Keratinocyte (primary cell): ENCODE measurements at regions not wholly inside any gene's neighbourhood (a gene's known extent, or its start where the extent isn't known, plus 50 kb on each side); places are given as distances from the start of the nearest gene placed in this dataset.

Source experiments
- DNase-seq: peaks from one replicate; pipeline ENCODE4 v3.0.0-alpha.2; 2011; ENCODE audit warnings: low read depth, missing footprints, low spot score
- FAIRE-seq: peaks from 2 replicates; lab custom pipeline; 2011; peaks lifted over from hg19 to GRCh38; lab: Jason Lieb, UNC
- H2AFZ ChIP-seq: 2 replicates; pipeline ENCODE4 v1.6.0; 2012; ENCODE audit warnings: low read length, control low read depth, inconsistent platforms; ENCODE audit not compliant: control insufficient read depth
- H3K27ac ChIP-seq: 2 replicates; pipeline ENCODE4 v1.5.1; 2011; ENCODE audit warnings: low read length; ENCODE audit not compliant: control insufficient read depth, insufficient read depth
- H3K27me3 ChIP-seq: 3 replicates; pipeline ENCODE4 v1.6.0; 2011; ENCODE audit warnings: low read length; ENCODE audit not compliant: control insufficient read depth, insufficient read depth; ENCODE audit errors: extremely low read depth
- H3K36me3 ChIP-seq, 2 experiments: 2 replicates in 1 of 2; 3 replicates in 1 of 2; pipeline ENCODE4 v1.5.1; 2011; ENCODE audit warnings: low read length in 2 of 2, mild to moderate bottlenecking in 1 of 2; ENCODE audit not compliant: control insufficient read depth in 2 of 2, insufficient read depth in 2 of 2; ENCODE audit errors: extremely low read depth in 1 of 2
- H3K4me1 ChIP-seq: 3 replicates; pipeline ENCODE4 v1.5.1; 2011; ENCODE audit warnings: low read length; ENCODE audit not compliant: control insufficient read depth, insufficient read depth; ENCODE audit errors: extremely low read depth
- H3K4me2 ChIP-seq: 3 replicates; pipeline ENCODE4 v1.6.0; 2011; ENCODE audit warnings: low read depth, low read length; ENCODE audit not compliant: control insufficient read depth, insufficient read depth; ENCODE audit errors: extremely low read depth
- H3K4me3 ChIP-seq, 3 experiments: fragments of 200-600 bp in 1 of 3; sonication (generic) in 1 of 3; 2 replicates in 2 of 3; 3 replicates in 1 of 3; pipeline ENCODE4 v1.5.1; 2011 to 2016; ENCODE audit warnings: low read length in 3 of 3, mild to moderate bottlenecking in 3 of 3, control low read depth in 2 of 3, inconsistent platforms in 1 of 3, low read depth in 1 of 3, mixed read lengths in 1 of 3, mixed run types in 1 of 3, moderate library complexity in 1 of 3; ENCODE audit not compliant: control insufficient read depth in 2 of 3, insufficient read depth in 2 of 3; ENCODE audit errors: extremely low read depth in 1 of 3
- H3K79me2 ChIP-seq: 2 replicates; pipeline ENCODE4 v1.6.0; 2012; ENCODE audit warnings: low read length; ENCODE audit not compliant: control insufficient read depth, insufficient read depth
- H3K9ac ChIP-seq: 3 replicates; pipeline ENCODE4 v1.6.0; 2011; ENCODE audit warnings: low read length; ENCODE audit not compliant: control insufficient read depth, insufficient read depth; ENCODE audit errors: extremely low read depth
- H3K9me1 ChIP-seq: 3 replicates; pipeline ENCODE4 v1.6.0; 2011; ENCODE audit warnings: low read length; ENCODE audit not compliant: control insufficient read depth, insufficient read depth; ENCODE audit errors: extremely low read depth
- H3K9me3 ChIP-seq: 2 replicates; pipeline ENCODE4 v1.5.1; 2012; ENCODE audit warnings: low read depth, low read length; ENCODE audit not compliant: control insufficient read depth
- H4K20me1 ChIP-seq: 3 replicates; pipeline ENCODE4 v1.6.0; 2011; ENCODE audit warnings: low read length; ENCODE audit not compliant: control insufficient read depth, insufficient read depth; ENCODE audit errors: extremely low read depth
- EZH2 ChIP-seq: IDR thresholded peaks from one replicate; pipeline ENCODE4 v1.6.1; 2012; ENCODE audit warnings: inconsistent platforms, mild to moderate bottlenecking, low read length, moderate library complexity
- dilution Hi-C: fragments of 300-500 bp; cut with MboI; formaldehyde crosslinking; loops from one replicate; pipeline ENCODE4 v1.7.0; 2020; ENCODE audit warnings: low sequenced_read_pairs; ENCODE audit not compliant: extremely low pct_ligation_motif_present
- TF ChIP-seq, protein P1 (sequence below), 3 experiments: IDR thresholded peaks in 1 of 3; conservative IDR thresholded peaks in 1 of 3; optimal IDR thresholded peaks in 1 of 3; 2 replicates in 2 of 3; 3 replicates in 1 of 3; pipeline versions ENCODE3 to v1.5.1; 2011; ENCODE audit warnings: low read length in 3 of 3, mild to moderate bottlenecking in 3 of 3, moderate library complexity in 2 of 3, control low read depth in 1 of 3, inconsistent platforms in 1 of 3; ENCODE audit not compliant: insufficient read depth in 2 of 3; ENCODE audit errors: extremely low read depth in 1 of 3

DNA sequence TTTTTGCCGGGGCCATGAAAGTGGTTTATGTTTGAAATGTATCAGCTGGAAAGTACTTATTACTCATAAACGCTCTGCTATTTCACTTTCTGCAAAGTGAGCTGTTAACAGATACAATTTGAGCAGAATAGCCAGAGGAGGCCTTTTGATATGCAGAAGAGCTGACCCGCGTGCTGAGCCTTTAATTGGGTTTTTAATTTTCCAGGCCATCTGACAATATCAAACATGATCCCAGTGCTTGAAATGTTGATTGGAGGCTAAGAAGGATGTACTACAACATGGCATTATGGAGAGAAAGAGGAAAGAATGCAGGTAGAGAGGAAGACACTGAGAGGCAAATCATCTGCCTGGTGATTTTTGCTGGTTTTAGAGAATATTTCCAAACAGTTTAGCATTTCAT lies 261.3 kb upstream of the MEIS2 start:
- no peak overlapping the region for H3K4me2 ChIP-seq
- no peaks in the 10 kb centered on the region for H3K36me3 ChIP-seq
- no peaks in the 10 kb centered on the region for H3K9me3 ChIP-seq
- no peak overlapping the region for H3K4me3 ChIP-seq
- no peaks in the 10 kb centered on the region for H4K20me1 ChIP-seq
- H3K27ac ChIP-seq, result no peak overlapping the region
- no peaks in the 10 kb centered on the region for H3K4me1 ChIP-seq
- H3K9ac ChIP-seq, result no peak overlapping the region
- no peaks in the 10 kb centered on the region for H3K9me1 ChIP-seq
- H3K79me2 ChIP-seq, result no peaks in the 10 kb centered on the region
- DNase-seq, result no peak
- no peak overlapping the region for H2AFZ ChIP-seq
- dilution Hi-C loops, result no loop called here
- TF ChIP-seq, protein P1, sequence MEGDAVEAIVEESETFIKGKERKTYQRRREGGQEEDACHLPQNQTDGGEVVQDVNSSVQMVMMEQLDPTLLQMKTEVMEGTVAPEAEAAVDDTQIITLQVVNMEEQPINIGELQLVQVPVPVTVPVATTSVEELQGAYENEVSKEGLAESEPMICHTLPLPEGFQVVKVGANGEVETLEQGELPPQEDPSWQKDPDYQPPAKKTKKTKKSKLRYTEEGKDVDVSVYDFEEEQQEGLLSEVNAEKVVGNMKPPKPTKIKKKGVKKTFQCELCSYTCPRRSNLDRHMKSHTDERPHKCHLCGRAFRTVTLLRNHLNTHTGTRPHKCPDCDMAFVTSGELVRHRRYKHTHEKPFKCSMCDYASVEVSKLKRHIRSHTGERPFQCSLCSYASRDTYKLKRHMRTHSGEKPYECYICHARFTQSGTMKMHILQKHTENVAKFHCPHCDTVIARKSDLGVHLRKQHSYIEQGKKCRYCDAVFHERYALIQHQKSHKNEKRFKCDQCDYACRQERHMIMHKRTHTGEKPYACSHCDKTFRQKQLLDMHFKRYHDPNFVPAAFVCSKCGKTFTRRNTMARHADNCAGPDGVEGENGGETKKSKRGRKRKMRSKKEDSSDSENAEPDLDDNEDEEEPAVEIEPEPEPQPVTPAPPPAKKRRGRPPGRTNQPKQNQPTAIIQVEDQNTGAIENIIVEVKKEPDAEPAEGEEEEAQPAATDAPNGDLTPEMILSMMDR (optimal IDR thresholded peaks at IDR 0.05 in 1 of 3, IDR thresholded peaks at IDR 0.05 in 1 of 3, conservative IDR thresholded peaks at IDR 0.05 in 1 of 3; ENCODE audit: extremely low read depth in 1 of 3, insufficient read depth in 2 of 3, low read length in 3 of 3), result no peak
- TF ChIP-seq EZH2, result no peak
- no peak for FAIRE-seq
- no peaks in the 10 kb centered on the region for H3K27me3 ChIP-seq

DNA sequence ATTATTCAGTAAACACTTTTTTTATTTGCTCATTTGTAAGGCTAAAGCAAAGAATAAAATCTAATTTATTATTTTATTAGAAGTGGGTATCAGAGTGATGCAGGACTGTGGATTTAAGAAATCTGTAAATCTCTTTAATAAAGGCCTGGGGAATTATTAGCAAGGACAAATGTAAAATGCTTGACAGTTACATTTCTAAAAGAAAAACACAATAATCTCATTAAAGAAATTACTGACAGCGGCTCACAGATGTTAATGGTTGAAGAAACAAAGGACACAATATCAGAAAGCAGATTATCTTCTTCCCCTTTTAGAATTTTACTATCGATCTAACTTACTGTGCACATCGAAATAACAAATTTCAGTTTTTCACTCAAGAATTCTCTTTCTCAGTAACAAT lies 262.1 kb upstream of the MEIS2 start:
- dilution Hi-C loops, result no loop called here
- no peak for FAIRE-seq

More for the DNA sequence above, 262.1 kb upstream of the MEIS2 start:
- no peak overlapping the region for H3K4me2 ChIP-seq
- H3K9me3 ChIP-seq, result no peaks in the 10 kb centered on the region
- no peaks in the 10 kb centered on the region for H3K27me3 ChIP-seq
- DNase-seq, result no peak
- H3K4me1 ChIP-seq, result no peaks in the 10 kb centered on the region
- no peak overlapping the region for H3K27ac ChIP-seq
- no peak overlapping the region for H2AFZ ChIP-seq
- H3K36me3 ChIP-seq, result no peaks in the 10 kb centered on the region
- H3K9me1 ChIP-seq, result no peaks in the 10 kb centered on the region
- no peaks in the 10 kb centered on the region for H3K79me2 ChIP-seq
- no peaks in the 10 kb centered on the region for H4K20me1 ChIP-seq
- no peak overlapping the region for H3K4me3 ChIP-seq
- no peak overlapping the region for H3K9ac ChIP-seq
- TF ChIP-seq, protein P1 (optimal IDR thresholded peaks at IDR 0.05 in 1 of 3, IDR thresholded peaks at IDR 0.05 in 1 of 3, conservative IDR thresholded peaks at IDR 0.05 in 1 of 3; ENCODE audit: extremely low read depth in 1 of 3, insufficient read depth in 2 of 3, low read length in 3 of 3), result no peak
- no peak for TF ChIP-seq EZH2
